T-helper 2 cell treated with Interferon-gamma antibody and Interleukin-4, amounts not matched to agents 5 μg/mL and 100 μg/mL, for 36 hours (primary cell): ENCODE measurements at regions not wholly inside any gene's neighbourhood (a gene's known extent, or its start where the extent isn't known, plus 50 kb on each side); places are given as distances from the start of the nearest gene placed in this dataset.

Experiments
- DNase-seq: peaks from one replicate; pipeline ENCODE4 v3.0.0; 2021; ENCODE audit warnings: low spot score
- H3K27ac Mint-ChIP-seq: one replicate; pipeline ENCODE4 v1.8.0; 2021; ENCODE audit warnings: mild to moderate bottlenecking, mixed read lengths
- H3K27me3 Mint-ChIP-seq: one replicate; pipeline ENCODE4 v1.8.0; 2021; ENCODE audit warnings: low read depth, mixed read lengths
- H3K36me3 Mint-ChIP-seq: one replicate; pipeline ENCODE4 v1.8.0; 2021; ENCODE audit warnings: low read depth, mixed read lengths
- H3K4me1 Mint-ChIP-seq: one replicate; pipeline ENCODE4 v1.8.0; 2021; ENCODE audit warnings: low read depth, mixed read lengths
- H3K4me3 Mint-ChIP-seq: one replicate; pipeline ENCODE4 v1.8.0; 2022; ENCODE audit warnings: mild to moderate bottlenecking, moderate library complexity, mixed read lengths
- H3K9me3 Mint-ChIP-seq: one replicate; pipeline ENCODE4 v1.8.0; 2021; ENCODE audit warnings: mixed read lengths

DNA sequence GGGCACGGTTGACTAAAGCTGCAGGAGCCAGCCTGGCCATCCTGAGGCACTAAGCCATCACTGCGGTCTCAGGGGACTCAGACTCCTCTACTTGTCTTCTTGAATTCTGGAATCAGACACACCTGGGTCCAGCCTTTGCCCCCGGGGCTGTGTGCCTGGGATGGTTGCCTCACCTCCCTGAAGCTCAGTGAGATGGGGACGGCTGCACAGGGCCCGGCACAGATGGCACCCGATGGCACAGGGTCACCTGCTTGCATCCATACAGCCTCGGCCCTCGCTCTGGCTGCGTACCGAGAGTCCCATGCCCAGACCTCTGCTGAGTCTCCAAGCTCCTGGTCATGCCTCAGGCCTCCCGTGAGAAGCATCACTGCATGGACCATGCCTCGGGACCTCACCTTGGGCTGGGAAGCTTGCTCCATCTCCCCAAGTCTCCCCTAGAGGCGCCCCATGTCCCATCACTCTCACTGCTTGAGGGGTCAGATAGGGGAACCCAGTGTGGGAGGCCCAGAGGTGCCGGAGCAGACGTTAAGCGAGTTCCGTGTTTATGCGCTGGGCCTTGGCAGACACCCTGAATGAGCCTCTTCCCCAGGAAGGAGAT lies 316.3 kb downstream of the SEC14L1 start:
- H3K27me3 Mint-ChIP-seq: no peaks in the 10 kb centered on the region
- peak overlapping the region; percentile 98 for H3K27ac Mint-ChIP-seq
- H3K4me1 Mint-ChIP-seq: peaks cover 69% of the 10 kb centered on the region
- H3K9me3 Mint-ChIP-seq: no peaks in the 10 kb centered on the region
- peaks cover 65% of the 10 kb centered on the region for H3K36me3 Mint-ChIP-seq
- no peak for DNase-seq
- peak overlapping the region; percentile 96 for H3K4me3 Mint-ChIP-seq

DNA sequence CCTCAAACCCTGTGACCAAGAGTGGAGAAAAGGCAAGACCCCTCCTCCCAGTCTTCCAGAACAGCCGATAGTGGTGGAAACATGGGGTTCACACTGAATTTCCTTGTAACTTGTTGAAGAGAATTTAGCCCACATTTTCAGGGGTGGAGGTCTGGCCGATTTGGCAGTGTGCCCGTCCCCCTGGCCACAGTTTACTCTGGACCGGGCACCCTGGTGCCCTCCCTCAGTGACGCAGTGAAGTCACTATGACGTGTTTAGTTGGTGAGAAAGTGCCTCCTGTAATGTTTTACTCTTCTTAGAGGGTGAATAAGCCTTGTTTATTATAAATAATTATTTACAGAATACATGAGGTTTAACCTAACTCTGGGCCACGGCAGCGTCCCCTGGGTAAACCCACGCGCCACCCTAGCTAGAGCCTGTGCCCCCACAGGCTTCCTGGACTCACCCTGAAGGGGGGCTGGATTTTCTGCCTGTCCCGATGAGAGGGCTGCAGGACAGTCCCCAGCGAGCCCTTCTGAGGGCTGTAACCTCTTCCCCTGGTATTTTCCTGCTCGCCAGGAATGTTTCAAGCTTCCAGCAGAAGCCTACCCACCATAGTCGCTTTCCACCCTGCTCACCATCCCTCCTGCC lies 316.9 kb downstream of the SEC14L1 start:
- Mint-ChIP-seq H3K36me3 (peaks cover 62% of the 10 kb centered on the region), H3K4me3 (peak overlapping the region; percentile 96), H3K27ac (peak overlapping the region; percentile 98), H3K27me3 (no peaks in the 10 kb centered on the region), H3K9me3 (no peaks in the 10 kb centered on the region), H3K4me1 (peaks cover 72% of the 10 kb centered on the region)
- DNase-seq: no peak

DNA sequence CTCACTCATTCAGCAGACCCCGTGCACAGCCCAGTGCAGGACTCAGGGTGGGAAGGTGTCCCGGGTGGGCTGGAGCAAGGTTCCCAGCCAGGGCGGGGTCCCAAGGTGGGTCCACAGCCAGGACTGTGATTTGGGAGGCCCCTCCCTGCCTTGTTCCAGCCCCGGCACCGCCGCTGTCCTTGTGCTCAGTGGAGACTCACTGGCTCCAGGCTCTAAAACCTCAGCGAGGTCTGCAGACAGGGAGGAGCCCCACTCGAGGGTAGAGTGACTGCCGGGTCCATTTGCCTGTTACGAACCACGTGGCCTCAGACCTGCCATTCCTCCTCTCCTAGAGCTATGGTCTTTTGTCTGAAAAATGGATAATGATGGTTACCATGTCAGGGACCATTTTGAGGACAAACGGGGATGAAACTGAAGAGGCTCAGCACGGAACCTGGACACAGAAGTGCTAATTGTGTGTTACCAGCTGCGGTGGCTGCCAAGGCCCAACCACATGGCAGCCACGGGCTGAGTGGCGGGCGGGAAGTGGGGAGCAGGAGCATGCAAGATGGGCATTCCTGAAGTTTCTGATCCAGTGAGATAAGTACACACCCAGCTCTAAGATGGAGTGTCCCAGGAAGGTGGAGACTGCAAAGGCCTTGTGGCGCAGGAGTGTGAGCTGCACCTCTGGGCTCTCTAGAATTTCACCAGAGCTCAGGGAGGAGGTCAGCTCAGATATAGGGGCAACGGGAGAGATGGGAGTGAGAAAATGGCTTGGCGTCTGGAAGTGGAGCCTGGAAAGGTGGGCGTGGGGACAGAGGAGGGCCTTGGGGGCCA lies 317.6 kb downstream of the SEC14L1 start:
- H3K27me3 Mint-ChIP-seq: no peaks in the 10 kb centered on the region
- H3K36me3 Mint-ChIP-seq: peaks cover 62% of the 10 kb centered on the region
- H3K4me3 Mint-ChIP-seq: peak overlapping the region; percentile 96
- H3K4me1 Mint-ChIP-seq: peaks cover 72% of the 10 kb centered on the region
- peak overlapping the region; percentile 98 for H3K27ac Mint-ChIP-seq
- no peaks in the 10 kb centered on the region for H3K9me3 Mint-ChIP-seq
- DNase-seq: no peak

DNA sequence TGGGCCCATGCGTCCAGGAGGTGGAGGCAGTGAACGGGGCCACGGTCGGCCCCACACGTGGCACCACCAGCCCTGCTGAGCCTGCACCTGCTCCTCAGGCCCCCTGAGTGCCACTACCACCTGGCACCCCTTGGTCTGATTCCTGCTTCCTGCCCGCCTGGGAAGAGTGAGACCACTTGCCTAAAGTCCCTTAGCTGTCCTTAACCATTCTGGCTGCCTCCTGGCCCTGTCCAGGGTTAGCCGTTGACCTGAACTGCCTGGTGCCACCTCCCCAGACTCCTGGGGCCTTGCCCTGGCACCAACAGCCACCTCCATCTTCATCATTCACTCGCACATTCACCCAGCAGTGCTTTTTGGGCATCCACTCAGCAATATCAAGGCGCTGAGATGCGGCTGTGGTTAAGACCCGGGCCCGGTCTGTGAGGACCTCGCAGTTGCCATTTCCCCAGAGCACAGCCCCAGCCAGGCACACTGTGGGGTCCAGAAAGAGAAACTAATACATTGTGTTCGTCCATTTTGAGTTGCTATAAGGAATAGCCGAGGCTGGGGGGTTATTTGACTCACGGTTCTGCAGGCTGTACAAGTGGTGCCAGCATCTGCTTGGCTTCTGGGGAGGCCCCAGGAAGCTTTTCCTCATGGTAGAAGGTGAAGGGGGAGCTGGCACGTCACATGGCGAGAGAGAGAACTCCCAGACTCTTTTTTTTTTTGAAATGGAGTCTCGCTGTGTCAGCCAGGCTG lies 318.4 kb downstream of the SEC14L1 start:
- Mint-ChIP-seq H3K36me3 (peaks cover 57% of the 10 kb centered on the region), H3K27ac (peak overlapping the region; percentile 98), H3K9me3 (no peaks in the 10 kb centered on the region), H3K27me3 (no peaks in the 10 kb centered on the region), H3K4me1 (peaks cover 71% of the 10 kb centered on the region), H3K4me3 (peak overlapping the region; percentile 96)
- no peak for DNase-seq

DNA sequence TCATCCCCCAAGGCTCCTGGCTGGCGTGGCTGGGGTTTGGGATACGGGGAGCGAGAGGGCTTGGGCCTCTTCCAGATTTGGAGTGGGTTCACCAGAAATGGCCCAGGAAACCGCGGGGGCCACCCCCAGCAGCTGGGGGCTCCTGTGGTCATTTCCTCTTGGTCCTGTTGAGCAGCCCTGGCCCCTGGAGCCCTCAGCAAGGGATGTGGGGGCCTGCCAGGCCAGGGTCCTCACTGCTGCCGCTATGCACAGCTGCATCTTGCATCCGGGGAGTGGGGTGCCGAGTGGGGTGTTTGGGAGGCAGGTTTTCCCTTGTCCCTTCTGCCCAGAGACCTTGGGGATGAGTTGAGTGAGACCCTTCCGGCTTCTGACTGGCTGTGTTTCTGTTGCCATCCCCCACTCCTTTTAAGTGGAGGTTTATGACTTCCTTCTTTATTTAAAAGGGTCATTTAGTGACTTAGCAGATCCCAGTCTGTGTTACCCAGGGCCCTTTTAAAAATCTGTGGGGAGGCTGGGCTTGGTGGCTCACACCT lies 319.8 kb downstream of the SEC14L1 start:
- H3K4me3 Mint-ChIP-seq: peak overlapping the region; percentile 96
- H3K36me3 Mint-ChIP-seq: peaks cover 53% of the 10 kb centered on the region
- peak overlapping the region; percentile 98 for H3K27ac Mint-ChIP-seq
- no peaks in the 10 kb centered on the region for H3K9me3 Mint-ChIP-seq
- no peak for DNase-seq
- H3K4me1 Mint-ChIP-seq: peaks cover 80% of the 10 kb centered on the region
- no peaks in the 10 kb centered on the region for H3K27me3 Mint-ChIP-seq

DNA sequence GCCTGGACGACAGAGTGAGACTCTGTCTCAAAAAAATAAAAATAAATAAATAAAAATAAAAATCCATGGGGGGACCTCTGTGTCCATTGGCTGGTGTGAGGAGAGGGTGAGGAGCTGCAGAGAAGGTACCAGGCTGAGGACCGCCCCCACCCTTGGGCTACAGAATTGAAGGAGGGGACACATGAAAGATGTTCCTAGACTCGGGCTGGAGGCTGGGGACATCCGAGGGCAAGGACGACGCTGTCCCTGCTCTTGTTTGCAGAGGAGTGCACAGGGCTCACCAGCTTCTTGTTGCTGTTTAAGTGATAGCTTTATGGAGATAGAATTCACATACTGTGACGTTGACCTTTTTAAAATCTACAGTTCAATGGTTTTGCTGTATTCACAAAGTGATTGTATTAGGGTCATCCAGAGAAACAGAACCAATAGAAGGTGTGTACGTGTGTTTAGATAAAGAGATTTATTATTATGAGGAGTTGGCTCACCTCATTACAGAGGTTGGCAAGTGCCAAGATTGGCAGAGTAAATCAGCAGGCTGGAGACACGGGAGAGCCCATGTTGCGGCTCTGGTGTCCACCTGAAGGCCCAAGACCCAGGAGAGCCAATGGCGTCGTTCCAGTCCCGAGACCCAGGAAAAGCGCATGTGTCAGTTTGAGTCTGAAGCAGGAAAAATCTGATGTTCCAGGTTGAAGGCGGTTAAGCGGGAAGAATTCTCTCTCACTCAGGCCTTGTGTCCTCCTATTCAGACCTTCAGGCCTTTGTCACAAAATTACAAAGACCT lies 320.7 kb downstream of the SEC14L1 start:
- H3K27ac Mint-ChIP-seq: peak overlapping the region; percentile 97
- peaks cover 58% of the 10 kb centered on the region for H3K36me3 Mint-ChIP-seq
- DNase-seq: no peak
- H3K27me3 Mint-ChIP-seq: no peaks in the 10 kb centered on the region
- H3K4me3 Mint-ChIP-seq: peak overlapping the region; percentile 96
- no peaks in the 10 kb centered on the region for H3K9me3 Mint-ChIP-seq
- peaks cover 78% of the 10 kb centered on the region for H3K4me1 Mint-ChIP-seq

DNA sequence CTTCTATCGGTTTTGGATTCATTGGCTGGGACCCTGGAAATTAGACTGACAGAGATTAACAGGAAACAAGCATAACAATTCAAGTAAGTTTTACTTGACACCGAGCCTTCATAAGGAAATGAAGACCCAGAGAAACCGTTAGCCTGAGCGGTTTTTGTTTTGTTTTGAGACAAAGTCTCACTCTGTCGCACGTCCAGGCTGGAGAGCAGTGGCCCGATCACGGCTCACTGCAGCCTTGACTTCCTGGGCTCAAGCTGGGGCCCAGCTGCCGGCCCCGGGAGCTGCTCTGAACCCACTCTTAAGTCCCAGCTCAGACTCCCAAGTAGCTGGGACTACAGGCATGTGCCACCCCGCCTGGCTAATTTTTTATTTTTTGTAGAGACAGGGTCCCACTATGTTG lies 321.3 kb downstream of the SEC14L1 start:
- H3K9me3 Mint-ChIP-seq: no peaks in the 10 kb centered on the region
- DNase-seq: no peak
- peak overlapping the region; percentile 97 for H3K27ac Mint-ChIP-seq
- peaks cover 57% of the 10 kb centered on the region for H3K36me3 Mint-ChIP-seq
- H3K4me1 Mint-ChIP-seq: peaks cover 79% of the 10 kb centered on the region
- peak overlapping the region; percentile 96 for H3K4me3 Mint-ChIP-seq
- no peaks in the 10 kb centered on the region for H3K27me3 Mint-ChIP-seq

DNA sequence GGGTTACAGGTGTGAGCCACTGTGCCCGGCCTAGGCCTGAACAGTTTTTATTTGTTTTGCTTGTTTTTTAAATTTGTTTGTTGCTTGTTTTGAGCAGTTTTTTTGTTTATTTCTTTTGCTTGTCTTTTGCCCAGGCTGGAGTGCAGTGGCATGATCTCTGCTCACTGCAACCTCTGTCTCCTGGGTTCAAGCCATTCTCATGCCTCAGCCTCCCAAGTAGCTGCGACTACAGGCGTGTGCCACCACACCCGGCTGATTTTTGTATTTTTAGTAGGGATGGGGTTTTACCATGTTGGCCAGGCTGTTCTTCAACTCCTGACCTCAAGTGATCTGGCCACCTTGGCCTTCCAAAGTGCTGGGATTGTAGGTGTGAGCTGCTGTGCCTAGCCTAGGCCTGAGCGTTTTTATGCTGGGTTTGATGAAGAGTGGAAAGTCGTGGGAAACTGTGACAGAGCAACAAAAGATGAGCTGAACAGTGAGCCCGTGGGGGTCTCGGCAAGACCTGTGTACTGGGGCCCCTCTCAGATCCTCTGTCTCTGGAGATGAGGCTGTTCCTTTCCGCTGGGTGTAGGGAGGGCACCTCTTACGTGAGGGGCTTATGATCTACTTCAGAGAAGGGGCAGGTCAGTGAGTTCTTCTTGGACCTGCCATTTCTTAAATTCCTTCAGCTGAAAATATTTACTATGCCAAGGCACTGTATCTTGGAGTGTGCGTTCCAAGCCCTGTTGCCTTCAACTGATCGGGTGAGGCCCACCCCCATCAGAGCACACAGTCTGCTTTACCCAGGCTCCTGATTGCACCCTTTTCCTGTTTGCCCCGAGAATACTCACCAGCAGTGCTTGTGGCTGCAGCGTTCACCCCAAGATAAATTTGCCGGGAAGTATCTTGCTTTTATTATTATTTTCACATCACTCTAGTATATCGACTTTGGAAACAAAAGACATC lies 322.1 kb downstream of the SEC14L1 start:
- Mint-ChIP-seq H3K4me3 (peak overlapping the region; percentile 96), H3K27me3 (no peaks in the 10 kb centered on the region), H3K27ac (peak overlapping the region; percentile 97), H3K4me1 (peaks cover 76% of the 10 kb centered on the region), H3K36me3 (peaks cover 52% of the 10 kb centered on the region), H3K9me3 (no peaks in the 10 kb centered on the region)
- no peak for DNase-seq

DNA sequence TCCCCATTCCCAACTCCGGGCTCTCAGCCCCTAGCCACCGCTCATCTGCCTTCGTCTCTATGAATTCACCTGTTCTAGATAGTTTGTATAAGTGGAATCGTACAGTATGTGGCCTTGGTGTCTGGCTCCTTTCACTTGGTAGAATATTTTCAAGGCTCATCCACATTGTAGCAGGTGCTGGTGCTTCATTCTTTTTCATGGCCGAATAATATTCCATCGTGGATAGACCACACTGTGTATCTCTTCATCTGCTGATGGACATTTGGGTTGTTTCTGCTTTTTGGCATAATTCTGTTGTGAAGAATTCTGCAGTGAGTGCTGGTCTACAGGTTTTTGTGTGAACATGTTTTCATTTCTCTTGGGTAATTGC lies 324.2 kb downstream of the SEC14L1 start:
- DNase-seq: no peak
- Mint-ChIP-seq H3K4me1 (peaks cover 73% of the 10 kb centered on the region), H3K27me3 (no peaks in the 10 kb centered on the region), H3K36me3 (peaks cover 56% of the 10 kb centered on the region), H3K9me3 (no peaks in the 10 kb centered on the region), H3K4me3 (peak overlapping the region; percentile 75), H3K27ac (peak overlapping the region; percentile 85)

DNA sequence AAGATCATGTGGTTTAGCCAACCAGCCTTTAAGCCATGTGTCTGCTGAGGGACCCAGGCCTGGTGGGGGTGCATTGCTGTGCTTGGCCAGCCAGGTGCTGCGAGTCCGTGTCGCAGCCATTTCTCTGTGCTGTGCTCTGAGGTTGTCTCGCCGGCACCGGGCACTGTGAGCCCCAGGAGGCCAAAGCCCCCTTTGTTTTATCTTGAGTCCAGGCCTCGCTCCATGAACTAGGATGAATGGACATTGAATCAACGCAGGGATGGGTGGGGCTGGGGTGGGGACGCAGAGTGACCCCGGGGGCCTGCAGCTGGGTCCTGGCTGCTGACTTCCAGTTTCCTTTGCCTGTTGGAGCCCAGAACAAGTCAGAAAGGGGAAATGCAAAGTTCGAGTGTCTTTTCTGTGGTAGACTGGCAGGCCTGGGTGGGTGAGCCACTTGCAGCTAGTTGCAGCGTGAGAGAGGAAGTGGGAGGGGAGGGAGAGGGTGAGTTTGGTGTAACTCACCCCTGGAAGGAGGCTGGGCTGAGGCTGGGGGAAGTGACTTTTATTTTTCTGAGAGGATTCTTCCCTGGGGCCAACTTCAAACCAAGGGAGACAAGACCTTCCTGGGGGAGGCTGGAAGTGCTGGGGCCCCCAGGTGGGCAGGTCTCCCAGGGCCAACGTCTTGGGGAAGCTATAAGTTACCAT lies 324.7 kb downstream of the SEC14L1 start:
- H3K4me3 Mint-ChIP-seq: peak overlapping the region; percentile 75
- H3K4me1 Mint-ChIP-seq: peaks cover 75% of the 10 kb centered on the region
- no peaks in the 10 kb centered on the region for H3K27me3 Mint-ChIP-seq
- peak; percentile 76 for DNase-seq
- no peaks in the 10 kb centered on the region for H3K9me3 Mint-ChIP-seq
- H3K27ac Mint-ChIP-seq: peak overlapping the region; percentile 85
- peaks cover 59% of the 10 kb centered on the region for H3K36me3 Mint-ChIP-seq

DNA sequence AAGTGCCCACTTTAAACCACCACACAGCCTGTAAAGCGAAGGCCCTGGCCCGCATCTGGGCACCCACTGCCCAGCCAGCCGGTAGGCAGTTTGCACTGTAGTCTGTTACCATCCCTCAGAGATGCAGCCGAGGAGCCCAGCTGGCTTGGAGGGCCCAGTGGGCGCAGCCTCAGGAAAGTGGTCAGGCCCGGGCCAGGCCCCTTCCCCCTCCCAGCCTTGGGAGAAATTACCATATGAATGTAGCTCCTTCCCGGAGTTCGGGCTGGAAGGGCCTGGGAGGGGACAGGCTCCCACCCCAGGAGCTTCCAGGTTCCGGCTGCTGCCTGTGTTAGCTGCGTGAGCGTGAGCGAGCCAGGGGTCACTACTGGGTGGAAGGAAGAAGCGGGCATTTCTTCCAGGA lies 325.4 kb downstream of the SEC14L1 start:
- peak overlapping the region; percentile 75 for H3K4me3 Mint-ChIP-seq
- peaks cover 66% of the 10 kb centered on the region for H3K36me3 Mint-ChIP-seq

More for the DNA sequence above, 325.4 kb downstream of the SEC14L1 start:
- H3K27ac Mint-ChIP-seq: peak overlapping the region; percentile 85
- H3K4me1 Mint-ChIP-seq: peaks cover 76% of the 10 kb centered on the region
- H3K27me3 Mint-ChIP-seq: no peaks in the 10 kb centered on the region
- no peak for DNase-seq
- H3K9me3 Mint-ChIP-seq: no peaks in the 10 kb centered on the region
